ENCODE measurements at regions not wholly inside any gene's neighbourhood (a gene's known extent, or its start where the extent isn't known, plus 50 kb on each side); places are given as distances from the start of the nearest gene placed in this dataset.

DNA sequence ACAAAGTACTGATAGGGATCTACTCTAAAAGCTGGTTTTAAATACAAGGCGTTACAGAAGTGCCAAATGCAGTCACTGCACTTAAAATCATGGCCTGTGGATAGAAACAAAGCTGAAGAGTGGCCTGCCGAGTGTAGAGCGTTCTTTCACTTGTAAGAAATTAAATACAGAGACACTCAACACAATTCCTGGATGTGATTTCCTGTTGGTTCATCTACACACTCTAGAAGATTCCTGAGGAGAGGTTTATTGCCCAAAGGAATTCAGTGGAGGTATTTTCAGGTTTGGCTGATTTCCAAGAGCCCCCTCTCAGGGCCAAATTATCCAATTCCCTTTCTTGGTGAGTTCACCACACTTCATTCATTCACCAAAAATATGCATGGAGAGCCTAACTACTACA, 200.3 kb upstream of the IL12A start:
- no peak overlapping the region for H3K9ac ChIP-seq (ENCODE audit: insufficient read length)
- DNase-seq (ENCODE audit: low read depth, low spot score) = no peak
- no peaks in the 10 kb centered on the region for H3K36me3 ChIP-seq (ENCODE audit: insufficient read depth, low read length)
- H3K4me3 ChIP-seq = no peak overlapping the region
- H3K9me3 ChIP-seq (ENCODE audit: low read depth, low read length) = no peaks in the 10 kb centered on the region
- H3K27ac ChIP-seq = no peak overlapping the region
- no peak for TF ChIP-seq POLR2AphosphoS5 (IDR thresholded peaks at IDR 0.05; ENCODE audit: borderline replicate concordance, low read depth, low read length)
- no peak for TF ChIP-seq FOXP2 (optimal IDR thresholded peaks at IDR 0.05; ENCODE audit: control extremely low read depth, extremely low read length, insufficient read depth)
- TF ChIP-seq EZH2 (IDR thresholded peaks at IDR 0.05) = no peak

DNA sequence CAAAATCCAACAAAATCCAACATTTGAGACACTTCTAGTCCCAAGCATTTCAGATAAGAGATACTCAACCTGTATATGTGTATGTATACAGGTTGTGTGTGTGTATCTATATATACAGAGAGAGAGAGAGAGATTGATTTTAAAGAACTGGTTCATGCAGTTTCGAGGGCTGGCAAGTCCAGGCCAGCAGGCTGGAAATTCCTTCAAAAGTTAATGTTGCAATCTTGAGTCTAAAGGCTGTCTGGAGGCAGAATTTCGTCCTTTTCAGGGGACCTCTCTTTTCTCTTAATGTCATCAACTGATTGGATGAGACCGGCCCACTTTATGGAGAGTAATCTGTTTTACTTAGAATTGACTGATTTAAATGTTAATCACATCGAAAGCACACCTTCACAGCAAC, 199.6 kb upstream of the IL12A start:
- Histone ChIP-seq H3K9ac (ENCODE audit: insufficient read length) (no peak overlapping the region), H3K36me3 (ENCODE audit: insufficient read depth, low read length) (no peaks in the 10 kb centered on the region), H3K4me3 (no peak overlapping the region), H3K9me3 (ENCODE audit: low read depth, low read length) (no peaks in the 10 kb centered on the region), H3K27ac (no peak overlapping the region)
- no peak for TF ChIP-seq POLR2AphosphoS5 (IDR thresholded peaks at IDR 0.05; ENCODE audit: borderline replicate concordance, low read depth, low read length)
- no peak for TF ChIP-seq FOXP2 (optimal IDR thresholded peaks at IDR 0.05; ENCODE audit: control extremely low read depth, extremely low read length, insufficient read depth)
- no peak for TF ChIP-seq EZH2 (IDR thresholded peaks at IDR 0.05)
- DNase-seq (ENCODE audit: low read depth, low spot score) = no peak

DNA sequence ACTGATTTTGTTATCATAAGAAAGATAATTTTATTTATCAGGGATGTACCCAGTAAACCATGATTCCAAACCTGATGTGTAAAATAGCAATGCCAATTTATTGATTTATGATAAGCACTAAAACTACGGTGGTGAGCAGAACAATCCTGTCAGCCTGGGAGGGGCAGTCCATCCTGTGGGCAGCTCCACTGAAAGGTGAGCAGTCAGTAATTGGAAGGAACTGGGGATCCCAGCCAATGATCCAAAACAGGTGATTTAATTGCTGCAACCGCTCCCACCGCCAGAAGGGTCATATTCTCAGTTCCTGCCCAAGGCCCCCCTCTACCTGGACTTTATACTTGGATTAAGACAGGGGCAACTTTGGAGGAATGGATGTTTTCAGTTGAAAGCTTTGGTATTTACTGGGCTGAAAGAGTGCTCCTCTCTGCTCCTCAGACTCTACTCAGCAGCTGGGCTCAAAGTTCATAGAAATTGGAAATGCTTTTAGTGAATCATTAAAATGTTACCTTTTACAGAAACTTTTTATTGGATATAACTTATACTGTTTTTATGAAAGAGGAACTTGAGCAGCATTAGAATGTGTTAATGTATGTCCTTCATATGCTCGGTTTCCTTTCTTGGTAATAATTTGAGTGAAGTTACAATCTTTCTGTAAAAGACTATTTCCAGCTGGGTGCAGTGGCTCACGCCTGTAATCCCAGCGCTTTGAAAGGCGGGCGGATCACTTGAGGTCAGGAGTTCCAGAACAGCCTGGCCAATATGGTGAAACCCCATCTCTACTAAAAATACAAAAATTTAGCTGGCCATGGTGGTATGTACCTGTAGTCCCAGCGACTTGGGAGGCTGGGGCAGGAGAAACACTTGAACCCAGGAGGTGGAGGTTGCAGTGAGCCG, 198.6 kb upstream of the IL12A start:
- no peak overlapping the region for H3K9ac ChIP-seq (ENCODE audit: insufficient read length)
- no peaks in the 10 kb centered on the region for H3K9me3 ChIP-seq (ENCODE audit: low read depth, low read length)
- H3K4me3 ChIP-seq = no peak overlapping the region
- no peak for TF ChIP-seq EZH2 (IDR thresholded peaks at IDR 0.05)
- no peak for TF ChIP-seq FOXP2 (optimal IDR thresholded peaks at IDR 0.05; ENCODE audit: control extremely low read depth, extremely low read length, insufficient read depth)
- no peak for TF ChIP-seq POLR2AphosphoS5 (IDR thresholded peaks at IDR 0.05; ENCODE audit: borderline replicate concordance, low read depth, low read length)
- no peaks in the 10 kb centered on the region for H3K36me3 ChIP-seq (ENCODE audit: insufficient read depth, low read length)
- no peak for DNase-seq (ENCODE audit: low read depth, low spot score)
- H3K27ac ChIP-seq = no peak overlapping the region

DNA sequence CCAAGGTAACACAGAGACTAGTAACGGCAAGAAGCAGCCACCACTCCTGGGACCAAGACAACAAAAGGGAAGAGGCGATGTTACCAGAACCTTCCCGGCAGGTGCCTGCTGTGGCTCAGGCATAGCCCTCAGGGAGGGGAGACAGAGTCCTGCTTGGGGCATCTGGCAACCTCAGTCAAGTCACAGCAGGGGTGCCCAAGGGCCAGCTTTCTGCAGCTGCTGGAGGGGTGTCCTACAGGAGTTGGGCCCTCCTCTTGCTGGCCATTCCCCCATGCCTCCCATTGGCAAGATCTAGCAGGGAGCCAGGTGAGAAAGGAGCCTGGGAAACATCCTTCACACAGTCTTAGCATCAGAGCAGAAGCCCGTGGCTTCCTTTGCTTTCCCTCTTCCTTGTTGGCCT, 197.3 kb upstream of the IL12A start:
- no peak overlapping the region for H3K9ac ChIP-seq (ENCODE audit: insufficient read length)

DNA sequence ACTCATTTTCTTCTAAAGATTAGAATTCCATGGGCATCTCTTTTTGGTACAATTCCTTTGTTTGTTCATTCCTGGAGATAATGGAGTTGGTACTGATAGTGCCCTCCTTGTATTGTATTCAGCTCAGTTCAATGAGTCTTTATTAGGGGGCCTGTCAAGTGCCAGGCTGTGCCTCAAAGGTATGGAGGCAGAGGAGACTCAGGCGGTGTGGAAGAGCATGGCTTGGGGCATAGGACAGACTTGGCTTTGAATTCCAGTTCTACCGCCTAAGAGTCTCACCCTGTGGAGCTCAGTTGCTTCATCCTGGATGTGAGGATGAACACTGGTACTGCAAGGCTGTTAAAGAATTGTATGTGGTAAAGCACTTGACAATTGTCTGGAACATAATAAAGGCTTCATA, 196.6 kb upstream of the IL12A start:
- TF ChIP-seq FOXP2 (optimal IDR thresholded peaks at IDR 0.05; ENCODE audit: control extremely low read depth, extremely low read length, insufficient read depth) (no peak), POLR2AphosphoS5 (IDR thresholded peaks at IDR 0.05; ENCODE audit: borderline replicate concordance, low read depth, low read length) (no peak), EZH2 (IDR thresholded peaks at IDR 0.05) (no peak)
- no peaks in the 10 kb centered on the region for H3K9me3 ChIP-seq (ENCODE audit: low read depth, low read length)
- no peak overlapping the region for H3K9ac ChIP-seq (ENCODE audit: insufficient read length)
- H3K4me3 ChIP-seq = no peak overlapping the region
- DNase-seq (ENCODE audit: low read depth, low spot score) = no peak
- H3K27ac ChIP-seq = no peak overlapping the region
- H3K36me3 ChIP-seq (ENCODE audit: insufficient read depth, low read length) = no peaks in the 10 kb centered on the region

More for the DNA sequence above, 197.3 kb upstream of the IL12A start:
- Histone ChIP-seq H3K9me3 (ENCODE audit: low read depth, low read length) (no peaks in the 10 kb centered on the region), H3K36me3 (ENCODE audit: insufficient read depth, low read length) (no peaks in the 10 kb centered on the region), H3K27ac (no peak overlapping the region), H3K4me3 (no peak overlapping the region)
- no peak for DNase-seq (ENCODE audit: low read depth, low spot score)
- TF ChIP-seq FOXP2 (optimal IDR thresholded peaks at IDR 0.05; ENCODE audit: control extremely low read depth, extremely low read length, insufficient read depth) = no peak
- no peak for TF ChIP-seq POLR2AphosphoS5 (IDR thresholded peaks at IDR 0.05; ENCODE audit: borderline replicate concordance, low read depth, low read length)
- no peak for TF ChIP-seq EZH2 (IDR thresholded peaks at IDR 0.05)

DNA sequence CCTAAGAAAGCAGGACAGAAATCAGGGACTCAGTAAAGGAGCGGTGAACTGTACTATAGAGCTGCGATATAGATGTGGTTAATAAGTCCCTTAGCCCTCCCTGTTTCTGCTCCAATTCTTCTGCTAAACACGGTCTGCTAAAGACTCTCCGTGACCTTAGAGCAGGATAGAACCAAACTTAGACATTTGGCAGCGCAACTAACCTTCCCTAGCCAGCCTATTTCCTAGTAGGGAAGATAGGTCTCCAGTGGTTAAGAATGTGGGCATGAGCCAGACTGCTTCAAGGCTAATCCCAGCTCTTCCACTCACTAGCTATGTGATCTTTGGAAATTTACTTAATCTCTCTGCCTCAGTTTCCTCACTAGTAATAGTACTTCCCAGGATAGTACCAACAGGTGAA, 193.6 kb upstream of the IL12A start:
- no peak overlapping the region for H3K4me3 ChIP-seq
- no peak for DNase-seq (ENCODE audit: low read depth, low spot score)
- H3K9me3 ChIP-seq (ENCODE audit: low read depth, low read length) = no peaks in the 10 kb centered on the region
- no peak overlapping the region for H3K27ac ChIP-seq
- H3K9ac ChIP-seq (ENCODE audit: insufficient read length) = no peak overlapping the region
- H3K36me3 ChIP-seq (ENCODE audit: insufficient read depth, low read length) = no peaks in the 10 kb centered on the region
- no peak for TF ChIP-seq FOXP2 (optimal IDR thresholded peaks at IDR 0.05; ENCODE audit: control extremely low read depth, extremely low read length, insufficient read depth)
- no peak for TF ChIP-seq EZH2 (IDR thresholded peaks at IDR 0.05)
- no peak for TF ChIP-seq POLR2AphosphoS5 (IDR thresholded peaks at IDR 0.05; ENCODE audit: borderline replicate concordance, low read depth, low read length)

DNA sequence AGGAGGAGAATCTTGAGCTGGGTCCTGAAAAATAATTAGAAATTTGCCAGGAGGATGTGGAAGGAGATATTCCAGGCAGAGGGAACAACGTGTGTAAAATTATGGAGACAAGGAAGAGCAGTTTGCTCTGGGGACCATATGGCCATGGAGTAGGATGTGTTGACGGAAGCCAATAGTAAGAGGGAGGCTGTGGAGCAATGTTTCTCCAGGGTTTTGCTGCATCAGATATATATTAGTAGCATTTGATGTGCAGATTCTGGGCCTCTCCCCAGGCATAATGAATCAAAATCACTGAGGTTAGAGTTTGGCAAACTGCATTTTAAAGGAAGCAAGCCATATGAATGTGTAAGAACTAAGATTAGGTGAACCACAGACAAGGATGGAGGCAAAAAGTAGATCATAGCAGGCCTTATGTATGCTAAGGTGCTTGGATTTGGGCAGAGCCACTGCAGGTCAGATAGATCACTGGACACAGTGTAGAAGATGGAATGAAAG, 192.9 kb upstream of the IL12A start:
- Histone ChIP-seq H3K27ac (no peak overlapping the region), H3K9ac (ENCODE audit: insufficient read length) (no peak overlapping the region), H3K36me3 (ENCODE audit: insufficient read depth, low read length) (no peaks in the 10 kb centered on the region), H3K4me3 (no peak overlapping the region), H3K9me3 (ENCODE audit: low read depth, low read length) (no peaks in the 10 kb centered on the region)
- TF ChIP-seq EZH2 (IDR thresholded peaks at IDR 0.05) = no peak
- TF ChIP-seq FOXP2 (optimal IDR thresholded peaks at IDR 0.05; ENCODE audit: control extremely low read depth, extremely low read length, insufficient read depth) = no peak
- no peak for TF ChIP-seq POLR2AphosphoS5 (IDR thresholded peaks at IDR 0.05; ENCODE audit: borderline replicate concordance, low read depth, low read length)
- no peak for DNase-seq (ENCODE audit: low read depth, low spot score)

DNA sequence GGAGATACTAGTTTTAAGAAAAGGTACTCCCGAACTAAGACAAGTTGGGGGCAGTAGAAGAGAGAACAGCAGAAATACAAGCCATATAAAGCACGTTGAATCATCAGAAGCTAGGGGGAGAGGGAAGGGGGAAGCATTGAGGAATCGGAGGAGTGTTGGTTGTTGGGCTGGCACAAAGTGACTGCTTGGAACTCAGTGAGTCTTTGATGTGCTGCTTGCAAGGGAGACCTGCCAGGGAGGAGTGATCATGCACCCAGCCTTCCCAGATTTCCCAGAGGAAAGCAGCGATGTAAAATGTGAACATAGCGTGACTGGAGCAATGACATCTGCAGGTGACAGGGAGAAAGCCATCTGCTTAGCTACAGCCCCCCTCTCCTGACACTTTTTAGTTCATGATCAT, 192.4 kb upstream of the IL12A start:
- Histone ChIP-seq H3K9me3 (ENCODE audit: low read depth, low read length) (no peaks in the 10 kb centered on the region), H3K27ac (no peak overlapping the region), H3K9ac (ENCODE audit: insufficient read length) (no peak overlapping the region), H3K4me3 (no peak overlapping the region), H3K36me3 (ENCODE audit: insufficient read depth, low read length) (no peaks in the 10 kb centered on the region)
- no peak for DNase-seq (ENCODE audit: low read depth, low spot score)
- TF ChIP-seq FOXP2 (optimal IDR thresholded peaks at IDR 0.05; ENCODE audit: control extremely low read depth, extremely low read length, insufficient read depth) (no peak), EZH2 (IDR thresholded peaks at IDR 0.05) (no peak), POLR2AphosphoS5 (IDR thresholded peaks at IDR 0.05; ENCODE audit: borderline replicate concordance, low read depth, low read length) (no peak)

Data from SK-N-MC (cell line).